Stimulated activated CD8-positive, alpha-beta memory T cell treated with anti-CD3 and anti-CD28 coated beads, Interleukin-4, amount 100 ng/mL, for 4 hours (primary cell): ENCODE measurements at regions not wholly inside any gene's neighbourhood (a gene's known extent, or its start where the extent isn't known, plus 50 kb on each side); places are given as distances from the start of the nearest gene placed in this dataset.

Experiments
- DNase-seq, 2 donors: peaks; one replicate each; pipeline ENCODE4 v3.0.0-alpha.2; 2020; ENCODE audit warnings: low read depth in 2 of 2, low spot score in 1 of 2

GRCh38 chr9:89892920-89893319 lies 288.1 kb downstream of the GADD45G start:
- no peak for DNase-seq

DNA sequence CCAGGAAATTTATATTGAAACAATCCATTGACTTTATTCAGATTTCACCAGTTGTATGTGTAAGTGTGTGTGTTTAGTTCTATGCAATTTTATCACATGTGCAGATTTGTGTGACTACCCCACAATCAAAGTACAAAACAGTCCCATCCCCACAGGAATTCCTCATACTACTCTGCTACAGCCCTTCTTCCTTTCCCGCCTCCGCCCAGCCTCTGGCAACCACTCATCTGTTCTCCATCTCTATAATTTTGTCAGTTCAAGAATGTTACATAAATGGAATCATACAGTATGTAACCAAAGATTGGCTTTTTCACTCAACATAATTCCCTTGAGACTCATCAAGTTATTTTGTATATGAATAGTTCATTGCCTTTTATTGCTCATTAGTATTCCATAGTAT lies 289.1 kb downstream of the GADD45G start:
- no peak for DNase-seq

DNA sequence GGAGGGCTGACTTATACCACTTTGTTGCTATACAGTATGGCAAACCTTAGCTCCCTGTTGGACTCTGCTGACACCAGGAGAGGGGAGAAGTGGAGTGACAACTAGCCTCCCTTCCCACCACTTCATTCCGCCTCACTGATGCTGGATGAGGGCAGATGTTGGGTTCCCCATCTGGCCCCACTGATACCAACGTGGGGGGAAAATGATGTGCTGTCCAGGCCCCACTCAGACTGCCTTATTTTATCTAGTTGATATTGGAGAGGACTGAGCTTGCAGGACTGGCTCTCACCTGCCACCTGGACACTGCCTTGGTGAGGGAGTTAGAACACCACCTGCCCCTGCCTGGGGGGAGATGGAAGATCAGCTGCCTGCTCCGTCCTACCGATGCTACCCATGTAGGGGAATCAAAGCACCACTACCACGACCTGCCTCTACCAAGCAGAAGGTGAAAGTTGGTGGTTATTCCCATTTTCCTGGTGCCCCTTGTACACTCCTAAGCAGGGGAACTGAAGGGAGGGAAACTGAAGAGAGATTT lies 292.1 kb downstream of the GADD45G start:
- no peak for DNase-seq

- DNase-seq = no peak
Observed at GRCh38 chr9:89899573-89899972, 294.8 kb downstream of the GADD45G start.

GRCh38 chr9:89901920-89902319 lies 297.1 kb downstream of the GADD45G start:
- no peak for DNase-seq

DNA sequence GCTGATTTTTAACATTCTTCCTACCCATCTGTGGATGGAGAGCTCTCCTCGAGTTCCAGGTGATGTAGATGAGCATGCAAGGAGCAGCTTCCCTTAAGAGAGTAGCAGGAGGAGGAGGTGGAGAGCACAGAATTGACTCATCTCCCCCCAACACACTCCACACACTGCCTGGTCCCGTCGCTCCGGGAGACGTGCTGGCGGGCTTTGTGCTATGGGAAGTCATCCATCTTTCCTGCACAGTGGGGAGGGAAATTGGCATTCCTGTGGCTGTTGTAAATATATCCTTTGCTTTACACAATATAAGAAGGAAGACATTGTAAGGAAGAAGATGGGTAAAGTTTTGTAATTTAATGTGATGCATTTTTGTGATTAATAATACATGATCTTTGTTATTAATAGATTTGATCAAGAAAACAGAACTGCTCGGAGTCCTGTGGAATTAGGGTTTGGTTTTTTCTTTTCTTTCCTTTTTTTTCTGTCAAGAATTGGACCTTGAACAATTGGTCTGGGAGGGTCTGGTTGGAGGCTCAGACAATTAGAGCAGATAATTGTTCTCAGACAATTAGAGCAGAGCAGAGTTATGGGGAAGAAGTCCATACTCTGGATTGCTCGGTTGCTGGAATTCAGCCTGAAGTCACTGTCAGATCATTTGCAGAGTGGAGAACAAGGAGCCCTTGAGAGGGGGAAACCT lies 297.8 kb downstream of the GADD45G start:
- DNase-seq = no peak

- no peak for DNase-seq
Observed at GRCh38 chr9:89903141-89903475, 298.3 kb downstream of the GADD45G start.

DNA sequence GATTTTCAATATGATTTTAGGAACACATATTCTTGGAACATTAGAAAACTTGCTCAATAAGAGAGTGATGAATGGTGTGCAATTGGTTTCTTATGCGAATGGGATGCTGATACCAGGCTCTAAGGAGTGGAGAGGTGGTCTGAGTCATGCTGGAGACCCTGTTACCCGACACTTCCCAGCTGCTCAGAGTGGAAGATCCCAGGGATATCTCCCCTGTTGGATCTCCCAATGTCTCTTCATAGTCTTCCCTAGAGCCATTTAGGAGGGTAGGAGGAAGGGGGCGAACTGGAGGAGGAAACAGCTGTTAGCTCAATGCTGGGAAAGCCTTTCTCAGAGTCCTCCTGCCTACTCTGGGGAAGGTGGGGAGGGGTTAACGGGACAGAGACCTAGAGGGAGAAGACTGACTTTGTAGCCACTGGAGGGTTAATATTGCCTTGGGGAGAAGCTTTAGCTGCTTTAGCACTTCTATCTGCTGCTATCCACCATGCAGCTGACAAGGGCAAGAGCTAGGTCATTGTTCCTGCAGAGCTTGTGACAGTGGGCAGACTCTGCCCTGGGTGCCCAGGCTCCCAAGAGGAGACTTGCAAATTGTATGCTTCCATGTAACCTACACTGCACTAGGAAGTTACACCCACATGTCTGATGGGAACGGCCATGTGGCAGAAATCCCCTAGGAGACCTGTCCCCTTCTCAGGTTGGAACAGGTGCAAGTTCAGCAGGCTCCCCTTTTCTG lies 301.0 kb downstream of the GADD45G start:
- no peak for DNase-seq

DNA sequence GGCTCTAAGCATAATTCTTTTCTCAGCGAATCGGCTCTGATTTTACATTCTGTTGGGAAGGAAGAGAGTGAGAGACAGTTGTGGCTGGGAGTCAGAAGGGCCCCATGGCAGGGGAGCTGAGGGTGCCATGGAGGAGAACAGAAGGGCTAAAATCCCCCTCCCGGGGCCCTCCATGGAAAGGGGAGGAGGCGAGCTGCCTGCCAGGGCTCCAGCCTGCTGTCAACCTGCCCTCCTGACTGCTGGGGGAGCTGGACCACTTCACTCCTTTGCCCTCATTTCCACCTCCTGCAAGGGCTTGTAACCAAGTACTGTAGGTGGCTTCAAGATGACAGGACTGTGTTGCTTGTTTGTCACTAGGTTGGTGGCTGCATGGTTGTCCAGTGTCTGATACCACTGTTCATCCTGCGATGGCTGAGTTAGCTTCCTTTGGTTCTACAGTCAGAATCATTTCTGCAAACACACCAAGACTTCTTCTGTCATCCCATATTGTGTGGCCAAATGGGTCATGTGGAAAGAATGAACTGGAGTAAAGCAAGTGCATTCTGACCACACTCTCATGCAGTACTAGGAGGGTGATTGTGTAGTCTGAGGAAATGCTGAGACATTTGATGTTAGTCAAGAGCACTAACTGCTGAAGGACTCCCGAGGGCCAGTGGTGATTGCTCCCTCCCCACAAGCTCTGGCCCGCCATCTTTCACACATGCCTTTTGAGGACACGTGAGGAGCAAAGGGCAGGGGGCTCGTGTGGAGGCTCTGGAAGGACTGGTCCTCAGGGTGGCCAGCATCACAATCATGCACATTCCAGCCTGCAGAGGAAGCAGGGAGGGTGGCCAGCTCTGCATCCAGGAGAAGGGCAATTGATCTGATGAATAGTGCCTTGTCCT lies 307.2 kb downstream of the GADD45G start:
- DNase-seq = no peak

- DNase-seq = no peak
Observed at GRCh38 chr9:89912605-89912953, 307.8 kb downstream of the GADD45G start.

GRCh38 chr9:89915187-89915586 lies 310.4 kb downstream of the GADD45G start:
- DNase-seq = no peak

GRCh38 chr9:89916001-89916597 lies 311.3 kb downstream of the GADD45G start:
- DNase-seq = no peak

DNA sequence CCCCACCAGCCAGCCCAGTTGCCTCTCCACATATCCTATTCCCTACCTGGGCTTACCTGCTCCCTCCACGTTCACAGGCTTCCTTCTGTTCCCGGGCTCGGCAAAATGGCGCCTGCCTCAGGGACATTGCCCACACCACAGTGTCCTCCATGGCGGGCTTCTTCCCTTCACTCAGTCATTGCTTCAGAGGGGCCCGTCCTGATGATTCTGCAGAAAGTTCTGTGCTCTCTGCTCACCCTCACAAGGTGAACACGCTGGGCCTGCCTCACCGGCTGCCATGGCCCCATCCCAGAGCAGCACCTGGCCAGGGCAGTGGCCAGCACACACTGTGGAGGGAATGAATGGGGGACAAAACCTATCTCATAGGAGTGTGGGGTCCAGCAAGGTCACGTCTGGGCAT lies 313.0 kb downstream of the GADD45G start:
- DNase-seq = no peak

DNA sequence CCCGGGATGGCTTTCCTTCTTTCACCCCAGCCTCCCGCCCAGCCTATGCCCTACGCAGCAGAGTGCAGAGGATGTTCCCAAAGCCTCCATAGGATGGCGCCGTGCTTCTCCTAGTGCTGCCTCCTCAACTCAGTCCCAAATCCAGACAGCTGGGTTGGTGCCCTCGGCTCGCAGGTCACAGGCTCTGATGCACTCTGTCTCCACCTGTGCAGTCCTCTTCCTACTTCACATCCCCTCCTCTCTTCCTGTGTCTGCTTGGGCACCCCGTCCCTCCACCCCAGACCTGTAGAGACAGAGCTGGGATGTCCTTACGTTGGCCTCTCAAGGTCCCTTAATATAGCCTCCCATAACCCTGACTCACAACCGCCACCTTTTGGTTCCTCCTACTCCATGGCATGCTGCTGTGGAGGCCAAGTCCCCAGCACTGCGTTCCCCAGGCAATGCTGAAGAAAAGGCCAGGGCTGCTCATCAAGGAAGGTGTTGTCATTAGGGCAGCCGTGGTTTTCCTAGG lies 314.4 kb downstream of the GADD45G start:
- DNase-seq = no peak

- DNase-seq = no peak
Observed at GRCh38 chr9:89920131-89920530, 315.3 kb downstream of the GADD45G start.

- no peak for DNase-seq
Observed at GRCh38 chr9:89920951-89921350, 316.1 kb downstream of the GADD45G start.

- DNase-seq = no peak
Observed at GRCh38 chr9:89922099-89922498, 317.3 kb downstream of the GADD45G start.

- DNase-seq = no peak
Observed at GRCh38 chr9:89923174-89923573, 318.4 kb downstream of the GADD45G start.

- DNase-seq = peak in 1 of 2 donors; percentile 19
Observed at GRCh38 chr9:89923961-89924504, 319.2 kb downstream of the GADD45G start.

- DNase-seq = no peak
Observed at GRCh38 chr9:89924611-89925010, 319.8 kb downstream of the GADD45G start.

GRCh38 chr9:89926167-89926566 lies 321.4 kb downstream of the GADD45G start:
- no peak for DNase-seq
